ENCODE measurements at regions not wholly inside any gene's neighbourhood (a gene's known extent, or its start where the extent isn't known, plus 50 kb on each side); places are given as distances from the start of the nearest gene placed in this dataset.

- no peak for TF ChIP-seq EZH2 (IDR thresholded peaks at IDR 0.05; ENCODE audit: borderline replicate concordance, low read length)
- no peak for TF ChIP-seq CTCF (IDR thresholded peaks at IDR 0.05; ENCODE audit: low read length)
These were observed 82.2 kb upstream of the AKIP1 start for GRCh38 chr11:8828580-8829361.
